ENCODE measurements at regions not wholly inside any gene's neighbourhood (a gene's known extent, or its start where the extent isn't known, plus 50 kb on each side); places are given as distances from the start of the nearest gene placed in this dataset.

DNA sequence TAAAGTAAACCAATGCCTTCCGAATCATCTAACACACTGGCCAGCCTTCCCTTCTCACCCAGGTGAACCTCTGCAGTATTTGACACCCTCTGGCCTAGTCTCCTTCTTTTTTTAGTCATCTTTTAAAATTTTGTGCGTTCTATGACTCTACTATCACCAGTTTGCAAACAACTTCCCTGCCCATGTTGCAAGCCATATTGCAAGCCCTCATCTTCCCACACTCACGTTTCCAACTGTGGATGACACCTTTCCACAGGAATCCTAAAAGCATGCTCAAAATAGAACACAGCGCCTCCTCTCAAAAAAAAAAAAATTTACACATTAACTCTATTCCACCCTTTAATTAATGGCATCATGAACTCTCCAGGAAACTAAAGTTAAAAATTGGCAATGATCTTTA, 440.1 kb downstream of the EFNB2 start:
- Mint-ChIP-seq H3K36me3 (ENCODE audit: low read depth) (no peaks in the 10 kb centered on the region), H3K27ac (no peak overlapping the region), H3K27me3 (ENCODE audit: low read depth) (peaks cover 6% of the 10 kb centered on the region), H3K4me1 (no peaks in the 10 kb centered on the region), H3K4me3 (no peak overlapping the region), H3K9me3 (peaks cover 2% of the 10 kb centered on the region)
- TF ChIP-seq, protein P1, sequence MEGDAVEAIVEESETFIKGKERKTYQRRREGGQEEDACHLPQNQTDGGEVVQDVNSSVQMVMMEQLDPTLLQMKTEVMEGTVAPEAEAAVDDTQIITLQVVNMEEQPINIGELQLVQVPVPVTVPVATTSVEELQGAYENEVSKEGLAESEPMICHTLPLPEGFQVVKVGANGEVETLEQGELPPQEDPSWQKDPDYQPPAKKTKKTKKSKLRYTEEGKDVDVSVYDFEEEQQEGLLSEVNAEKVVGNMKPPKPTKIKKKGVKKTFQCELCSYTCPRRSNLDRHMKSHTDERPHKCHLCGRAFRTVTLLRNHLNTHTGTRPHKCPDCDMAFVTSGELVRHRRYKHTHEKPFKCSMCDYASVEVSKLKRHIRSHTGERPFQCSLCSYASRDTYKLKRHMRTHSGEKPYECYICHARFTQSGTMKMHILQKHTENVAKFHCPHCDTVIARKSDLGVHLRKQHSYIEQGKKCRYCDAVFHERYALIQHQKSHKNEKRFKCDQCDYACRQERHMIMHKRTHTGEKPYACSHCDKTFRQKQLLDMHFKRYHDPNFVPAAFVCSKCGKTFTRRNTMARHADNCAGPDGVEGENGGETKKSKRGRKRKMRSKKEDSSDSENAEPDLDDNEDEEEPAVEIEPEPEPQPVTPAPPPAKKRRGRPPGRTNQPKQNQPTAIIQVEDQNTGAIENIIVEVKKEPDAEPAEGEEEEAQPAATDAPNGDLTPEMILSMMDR (IDR thresholded peaks at IDR 0.05; ENCODE audit: unreplicated experiment in 3 of 3), result no peak

DNA sequence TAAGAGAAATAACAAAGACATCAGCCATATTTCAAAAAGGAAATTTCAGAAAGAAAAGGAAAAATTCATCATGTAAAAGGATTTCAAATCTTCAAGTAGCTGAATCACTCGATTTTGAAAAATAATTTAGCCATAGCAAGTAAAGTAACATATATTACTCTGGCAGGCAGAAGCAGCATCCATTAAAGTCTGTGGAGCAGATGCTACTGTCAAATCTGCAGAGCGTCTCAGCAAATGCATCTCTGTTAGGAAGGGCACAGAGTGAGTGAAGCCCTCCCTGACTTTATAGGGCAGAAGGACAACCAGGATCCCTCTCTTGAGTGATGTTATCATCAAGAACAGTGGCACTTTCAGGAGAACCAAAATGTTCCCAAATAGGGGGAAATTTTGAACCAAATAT, 445.5 kb downstream of the EFNB2 start:
- no peaks in the 10 kb centered on the region for H3K27me3 Mint-ChIP-seq (ENCODE audit: low read depth)
- TF ChIP-seq, protein P1 (IDR thresholded peaks at IDR 0.05; ENCODE audit: unreplicated experiment in 3 of 3), result no peak
- no peaks in the 10 kb centered on the region for H3K36me3 Mint-ChIP-seq (ENCODE audit: low read depth)
- H3K4me3 Mint-ChIP-seq, result no peak overlapping the region
- H3K27ac Mint-ChIP-seq, result no peak overlapping the region
- H3K9me3 Mint-ChIP-seq, result peaks cover 2% of the 10 kb centered on the region
- no peaks in the 10 kb centered on the region for H3K4me1 Mint-ChIP-seq

DNA sequence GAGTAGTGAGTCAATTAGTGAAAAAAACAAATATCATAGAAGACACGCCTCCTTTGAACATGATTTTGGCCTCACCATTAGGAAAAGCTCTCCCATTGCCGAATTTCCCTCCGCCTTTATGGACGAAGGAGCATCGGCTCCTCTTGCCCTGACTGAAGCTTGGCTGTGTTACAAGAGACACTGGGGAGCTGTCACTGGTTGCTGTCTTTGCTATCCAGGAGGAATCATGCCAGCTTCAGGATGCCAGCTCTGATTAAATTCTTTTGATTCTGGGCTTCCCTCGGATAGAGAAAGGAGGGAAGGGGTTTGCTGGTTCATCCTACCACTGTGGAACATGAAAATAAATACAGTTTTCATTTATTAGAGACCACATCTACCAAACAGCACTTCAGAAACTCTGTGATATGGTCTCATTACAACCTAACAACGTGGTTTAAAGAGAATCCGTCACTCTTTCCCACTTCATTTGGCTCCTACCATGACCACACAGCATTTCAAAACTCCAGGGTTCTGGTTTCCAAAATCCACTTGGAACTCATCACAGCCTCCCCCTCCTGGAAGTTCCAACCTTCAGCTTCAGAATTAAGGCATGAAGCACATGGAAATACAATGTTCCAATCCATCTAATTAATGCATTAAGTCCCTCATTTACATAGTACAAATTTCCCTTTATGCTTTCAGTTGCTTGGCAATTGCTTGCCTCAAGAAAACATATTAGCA, 446.0 kb downstream of the EFNB2 start:
- no peak overlapping the region for H3K27ac Mint-ChIP-seq
- TF ChIP-seq, protein P1 (IDR thresholded peaks at IDR 0.05; ENCODE audit: unreplicated experiment in 3 of 3), result no peak
- no peak overlapping the region for H3K4me3 Mint-ChIP-seq
- peaks cover 3% of the 10 kb centered on the region for H3K27me3 Mint-ChIP-seq (ENCODE audit: low read depth)
- H3K36me3 Mint-ChIP-seq (ENCODE audit: low read depth), result no peaks in the 10 kb centered on the region
- peaks cover 2% of the 10 kb centered on the region for H3K9me3 Mint-ChIP-seq
- no peaks in the 10 kb centered on the region for H3K4me1 Mint-ChIP-seq

DNA sequence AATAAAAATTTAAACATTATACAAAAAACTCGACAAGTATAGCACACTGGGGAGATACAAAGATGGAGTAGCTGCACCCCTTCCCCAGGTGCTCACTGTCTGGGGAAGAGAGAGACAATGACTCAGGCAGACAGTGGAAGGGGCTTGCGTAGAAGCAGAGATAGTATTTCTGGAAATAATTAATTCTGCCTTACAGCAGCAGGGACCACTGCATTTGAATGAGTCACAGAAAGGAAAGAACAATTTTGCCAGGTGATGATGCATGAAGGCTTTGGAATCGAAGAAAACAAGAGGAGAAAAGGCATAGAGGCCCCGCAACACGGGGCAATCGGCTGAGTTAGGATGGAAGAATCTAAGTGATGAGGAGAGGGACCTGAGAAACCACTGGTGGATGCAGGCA, 447.4 kb downstream of the EFNB2 start:
- H3K27ac Mint-ChIP-seq, result no peak overlapping the region
- H3K36me3 Mint-ChIP-seq (ENCODE audit: low read depth), result no peaks in the 10 kb centered on the region
- TF ChIP-seq, protein P1 (IDR thresholded peaks at IDR 0.05; ENCODE audit: unreplicated experiment in 3 of 3), result no peak
- peaks cover 4% of the 10 kb centered on the region for H3K27me3 Mint-ChIP-seq (ENCODE audit: low read depth)
- peaks cover 2% of the 10 kb centered on the region for H3K9me3 Mint-ChIP-seq
- no peak overlapping the region for H3K4me3 Mint-ChIP-seq
- no peaks in the 10 kb centered on the region for H3K4me1 Mint-ChIP-seq

DNA sequence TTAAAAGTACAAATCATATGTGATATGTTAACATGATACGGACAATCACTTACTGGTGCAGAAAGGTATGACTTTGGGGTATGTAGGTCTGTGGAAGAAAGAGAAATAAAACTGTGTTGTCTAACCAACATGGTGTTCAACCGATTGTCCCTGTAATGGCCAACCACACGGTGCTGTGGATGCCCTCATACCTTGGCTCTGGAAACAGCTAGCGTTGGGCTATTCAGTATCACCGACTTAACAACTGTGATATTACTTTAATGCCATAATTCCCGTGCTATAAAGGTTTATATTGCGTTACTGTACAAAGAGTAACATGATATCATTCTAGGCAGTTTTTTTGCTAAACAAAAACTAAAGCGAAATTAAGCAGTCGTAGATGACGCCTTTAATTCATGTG, 448.3 kb downstream of the EFNB2 start:
- Mint-ChIP-seq H3K4me3 (no peak overlapping the region), H3K9me3 (no peaks in the 10 kb centered on the region), H3K27ac (no peak overlapping the region), H3K4me1 (no peaks in the 10 kb centered on the region), H3K36me3 (ENCODE audit: low read depth) (no peaks in the 10 kb centered on the region), H3K27me3 (ENCODE audit: low read depth) (peaks cover 4% of the 10 kb centered on the region)
- TF ChIP-seq, protein P1 (IDR thresholded peaks at IDR 0.05; ENCODE audit: unreplicated experiment in 3 of 3), result no peak
